GM18870 (cell line): ENCODE measurements at regions not wholly inside any gene's neighbourhood (a gene's known extent, or its start where the extent isn't known, plus 50 kb on each side); places are given as distances from the start of the nearest gene placed in this dataset.
A peak's percentile ranks its signal among the peaks of the same experiment; 100 is the strongest.

ENCODE experiments used
- ATAC-seq: cut with Tn5 transposase; IDR thresholded peaks from one replicate; pipeline ENCODE4 v1.9.1; 2021; ENCODE audit warnings: moderate library complexity; ENCODE audit not compliant: unreplicated experiment

- ATAC-seq = no peak
Observed at GRCh38 chr15:25981114-25981513, 118.0 kb upstream of the ATP10A start.

GRCh38 chr15:25972141-25972675, 109.1 kb upstream of the ATP10A start:
- no peak for ATAC-seq

GRCh38 chr15:25971053-25971452, 107.9 kb upstream of the ATP10A start:
- no peak for ATAC-seq

GRCh38 chr15:25969886-25970285, 106.8 kb upstream of the ATP10A start:
- no peak for ATAC-seq

- ATAC-seq = no peak
Observed at GRCh38 chr15:25967116-25967515, 104.0 kb upstream of the ATP10A start.

GRCh38 chr15:25965326-25965725, 102.2 kb upstream of the ATP10A start:
- no peak for ATAC-seq

GRCh38 chr15:25960273-25960672, 97.1 kb upstream of the ATP10A start:
- no peak for ATAC-seq

GRCh38 chr15:25959100-25959499, 96.0 kb upstream of the ATP10A start:
- ATAC-seq = no peak

GRCh38 chr15:25955628-25956027, 92.5 kb upstream of the ATP10A start:
- no peak for ATAC-seq

GRCh38 chr15:25954398-25954797, 91.3 kb upstream of the ATP10A start:
- no peak for ATAC-seq

GRCh38 chr15:25950014-25950413, 86.9 kb upstream of the ATP10A start:
- ATAC-seq = no peak

GRCh38 chr15:25947323-25948314, 84.5 kb upstream of the ATP10A start:
- ATAC-seq = no peak

- ATAC-seq = no peak
Observed at GRCh38 chr15:25946241-25946805, 83.2 kb upstream of the ATP10A start.

- ATAC-seq = no peak
Observed at GRCh38 chr15:25944386-25944785, 81.3 kb upstream of the ATP10A start.

GRCh38 chr15:25943831-25944230, 80.7 kb upstream of the ATP10A start:
- no peak for ATAC-seq

GRCh38 chr15:25939122-25939521, 76.0 kb upstream of the ATP10A start:
- ATAC-seq = peak; percentile 84

GRCh38 chr15:25937796-25938195, 74.7 kb upstream of the ATP10A start:
- ATAC-seq = no peak

- ATAC-seq = no peak
Observed at GRCh38 chr15:25936004-25936403, 72.9 kb upstream of the ATP10A start.

- ATAC-seq = no peak
Observed at GRCh38 chr15:25933456-25934158, 70.5 kb upstream of the ATP10A start.

GRCh38 chr15:25932696-25933095, 69.6 kb upstream of the ATP10A start:
- no peak for ATAC-seq

GRCh38 chr15:25931851-25932250, 68.7 kb upstream of the ATP10A start:
- ATAC-seq = no peak
